ENCODE measurements at regions not wholly inside any gene's neighbourhood (a gene's known extent, or its start where the extent isn't known, plus 50 kb on each side); places are given as distances from the start of the nearest gene placed in this dataset.

- Mint-ChIP-seq H3K4me1 (ENCODE audit: low read depth) (no peaks in the 10 kb centered on the region), H3K27ac (no peak overlapping the region), H3K4me3 (no peak overlapping the region), H3K27me3 (ENCODE audit: low read depth) (no peaks in the 10 kb centered on the region), H3K36me3 (ENCODE audit: insufficient read depth in 2 of 2) (no peaks in the 10 kb centered on the region), H3K9me3 (no peaks in the 10 kb centered on the region)
- DNase-seq (no peak), ATAC-seq (replicated peaks in 1 of 2) (no peak)
Observed at GRCh38 chr13:78228940-78229339, 310.3 kb upstream of the EDNRB start.

DNA sequence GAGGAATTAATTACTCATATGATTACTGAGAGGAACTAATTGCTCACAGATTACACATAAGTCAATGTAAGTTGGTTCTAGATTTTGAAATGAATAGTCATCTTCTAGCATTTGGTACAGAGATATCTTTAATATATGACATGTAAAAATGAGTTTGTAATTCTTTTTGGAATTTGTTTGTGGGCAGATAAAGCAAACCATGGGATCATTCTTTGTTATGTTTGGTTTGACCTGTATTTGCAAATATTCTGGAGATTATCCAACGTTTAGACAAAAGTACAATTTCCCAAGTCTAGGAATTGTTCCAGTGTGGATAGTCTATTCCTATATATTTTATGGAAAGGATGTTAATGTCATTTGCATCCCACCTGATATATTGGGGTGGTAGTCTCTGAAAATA is 309.6 kb upstream of the EDNRB start:
- no peak for DNase-seq
- H3K9me3 Mint-ChIP-seq, result no peaks in the 10 kb centered on the region
- ATAC-seq (replicated peaks in 1 of 2), result no peak
- no peaks in the 10 kb centered on the region for H3K4me1 Mint-ChIP-seq (ENCODE audit: low read depth)
- no peaks in the 10 kb centered on the region for H3K27me3 Mint-ChIP-seq (ENCODE audit: low read depth)
- no peaks in the 10 kb centered on the region for H3K36me3 Mint-ChIP-seq (ENCODE audit: insufficient read depth in 2 of 2)
- H3K4me3 Mint-ChIP-seq, result no peak overlapping the region
- H3K27ac Mint-ChIP-seq, result no peak overlapping the region

DNA sequence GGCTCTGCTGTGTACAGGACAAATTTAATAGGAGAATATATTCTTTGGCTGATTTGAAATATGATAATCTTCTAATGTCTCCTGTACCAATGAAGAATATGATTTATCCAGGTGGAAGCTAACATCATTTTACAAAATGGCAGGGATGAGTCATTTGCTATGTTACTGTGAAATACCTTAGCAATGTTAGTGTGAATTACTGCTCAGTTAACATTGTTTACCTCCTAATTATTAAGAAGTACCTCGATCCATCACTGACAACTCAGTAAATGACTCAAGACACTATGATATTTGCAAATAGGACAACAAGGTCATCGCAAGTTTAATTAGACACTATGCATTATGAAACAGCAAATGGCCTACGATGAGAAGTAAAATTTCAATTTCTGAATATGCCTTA is 309.1 kb upstream of the EDNRB start:
- DNase-seq, result no peak
- Mint-ChIP-seq H3K27ac (no peak overlapping the region), H3K9me3 (no peaks in the 10 kb centered on the region), H3K27me3 (ENCODE audit: low read depth) (no peaks in the 10 kb centered on the region), H3K4me3 (no peak overlapping the region), H3K36me3 (ENCODE audit: insufficient read depth in 2 of 2) (no peaks in the 10 kb centered on the region), H3K4me1 (ENCODE audit: low read depth) (no peaks in the 10 kb centered on the region)
- ATAC-seq (replicated peaks in 1 of 2), result no peak

DNA sequence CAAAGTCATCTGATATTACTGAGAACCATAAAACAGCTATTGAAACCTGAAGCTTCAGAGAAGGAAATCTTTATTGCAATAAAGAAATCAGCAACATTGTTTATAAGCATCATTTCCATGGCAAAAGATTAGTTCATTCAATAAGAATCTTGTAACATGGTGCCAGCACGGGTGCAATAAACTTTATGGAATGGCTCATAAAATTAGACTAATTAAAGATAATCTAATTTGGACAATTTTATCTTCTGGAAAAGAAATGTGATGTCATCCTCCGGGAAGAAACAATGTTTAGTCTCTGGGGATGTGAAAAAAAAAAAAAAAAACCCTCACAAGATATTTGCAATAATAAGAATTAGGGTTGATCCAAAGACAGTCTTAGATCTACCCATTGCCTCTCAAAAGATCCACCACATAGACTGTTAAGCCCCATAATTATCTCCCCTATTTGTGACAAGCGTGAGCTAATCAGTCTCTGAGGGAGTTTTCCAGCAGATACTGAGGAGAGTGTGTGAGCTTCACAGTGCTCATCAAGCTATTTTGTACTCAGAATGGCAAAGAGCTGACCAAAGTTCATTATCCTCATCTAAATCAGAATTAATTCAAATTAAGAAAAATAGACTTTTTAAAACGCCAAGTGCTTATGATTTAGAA is 297.0 kb upstream of the EDNRB start:
- ATAC-seq (replicated peaks in 1 of 2), result no peak
- Mint-ChIP-seq H3K27me3 (ENCODE audit: low read depth) (no peaks in the 10 kb centered on the region), H3K36me3 (ENCODE audit: insufficient read depth in 2 of 2) (no peaks in the 10 kb centered on the region), H3K27ac (no peak overlapping the region), H3K4me1 (ENCODE audit: low read depth) (no peaks in the 10 kb centered on the region), H3K4me3 (no peak overlapping the region), H3K9me3 (no peaks in the 10 kb centered on the region)
- DNase-seq, result no peak

GRCh38 chr13:78201411-78201810 is 282.8 kb upstream of the EDNRB start:
- H3K27ac Mint-ChIP-seq, result no peak overlapping the region
- DNase-seq, result no peak
- no peak overlapping the region for H3K4me3 Mint-ChIP-seq
- no peaks in the 10 kb centered on the region for H3K9me3 Mint-ChIP-seq
- no peaks in the 10 kb centered on the region for H3K27me3 Mint-ChIP-seq (ENCODE audit: low read depth)
- H3K4me1 Mint-ChIP-seq (ENCODE audit: low read depth), result no peaks in the 10 kb centered on the region
- ATAC-seq (replicated peaks in 1 of 2), result no peak
- H3K36me3 Mint-ChIP-seq (ENCODE audit: insufficient read depth in 2 of 2), result no peaks in the 10 kb centered on the region

DNA sequence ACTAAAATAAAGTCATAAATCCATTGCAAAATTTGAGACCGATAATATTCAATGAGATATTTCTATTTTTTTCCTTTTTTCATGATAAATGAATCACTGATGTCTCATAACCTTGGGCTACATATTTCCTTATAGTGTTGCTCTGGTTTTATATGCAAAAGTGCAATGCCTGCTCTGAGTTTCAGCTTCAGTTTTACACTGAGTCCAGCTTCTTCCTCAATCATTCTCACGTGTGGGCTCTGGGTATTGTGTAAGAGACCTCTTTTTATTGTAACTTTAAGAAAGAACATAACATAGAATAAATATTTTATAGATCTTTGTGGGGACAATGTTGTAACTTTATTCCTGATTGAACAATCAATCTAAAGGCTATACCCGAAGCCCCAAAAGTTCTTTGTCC is 280.2 kb upstream of the EDNRB start:
- Mint-ChIP-seq H3K27me3 (ENCODE audit: low read depth) (no peaks in the 10 kb centered on the region), H3K36me3 (ENCODE audit: insufficient read depth in 2 of 2) (no peaks in the 10 kb centered on the region), H3K27ac (no peak overlapping the region), H3K4me3 (no peak overlapping the region), H3K4me1 (ENCODE audit: low read depth) (no peaks in the 10 kb centered on the region), H3K9me3 (no peaks in the 10 kb centered on the region)
- DNase-seq, result no peak
- no peak for ATAC-seq (replicated peaks in 1 of 2)

DNA sequence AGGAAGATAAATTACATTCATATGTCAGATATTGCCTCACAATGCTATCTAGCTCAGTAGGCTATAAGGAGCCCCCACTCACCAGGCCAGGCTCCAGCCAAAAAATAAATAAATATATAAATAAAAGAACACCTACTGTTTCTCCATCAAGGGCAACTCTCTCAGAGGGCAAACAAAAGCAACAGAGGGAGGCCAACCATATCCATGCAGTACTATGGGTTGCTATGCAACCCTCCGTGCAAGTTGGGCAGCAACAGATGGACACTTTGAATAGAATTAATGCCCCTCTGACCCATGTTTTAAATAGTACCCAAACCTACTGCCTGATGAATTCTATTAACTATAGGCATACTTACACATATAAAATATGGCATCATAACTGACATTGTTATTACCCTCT is 279.8 kb upstream of the EDNRB start:
- ATAC-seq (replicated peaks in 1 of 2), result no peak
- Mint-ChIP-seq H3K9me3 (no peaks in the 10 kb centered on the region), H3K4me1 (ENCODE audit: low read depth) (no peaks in the 10 kb centered on the region), H3K27ac (no peak overlapping the region), H3K36me3 (ENCODE audit: insufficient read depth in 2 of 2) (no peaks in the 10 kb centered on the region), H3K4me3 (no peak overlapping the region), H3K27me3 (ENCODE audit: low read depth) (no peaks in the 10 kb centered on the region)
- DNase-seq, result no peak

- Mint-ChIP-seq H3K27me3 (ENCODE audit: low read depth) (no peaks in the 10 kb centered on the region), H3K27ac (no peak overlapping the region), H3K4me3 (no peak overlapping the region), H3K4me1 (ENCODE audit: low read depth) (no peaks in the 10 kb centered on the region), H3K9me3 (no peaks in the 10 kb centered on the region), H3K36me3 (ENCODE audit: insufficient read depth in 2 of 2) (no peaks in the 10 kb centered on the region)
- DNase-seq (no peak), ATAC-seq (replicated peaks in 1 of 2) (no peak)
Observed at GRCh38 chr13:78197231-78197630, 278.6 kb upstream of the EDNRB start.

GRCh38 chr13:78194904-78195639 is 276.4 kb upstream of the EDNRB start:
- DNase-seq (no peak), ATAC-seq (replicated peaks in 1 of 2) (no peak)
- no peak overlapping the region for H3K27ac Mint-ChIP-seq
- H3K4me1 Mint-ChIP-seq (ENCODE audit: low read depth), result no peaks in the 10 kb centered on the region
- no peak overlapping the region for H3K4me3 Mint-ChIP-seq
- H3K9me3 Mint-ChIP-seq, result no peaks in the 10 kb centered on the region
- no peaks in the 10 kb centered on the region for H3K27me3 Mint-ChIP-seq (ENCODE audit: low read depth)
- no peaks in the 10 kb centered on the region for H3K36me3 Mint-ChIP-seq (ENCODE audit: insufficient read depth in 2 of 2)

DNA sequence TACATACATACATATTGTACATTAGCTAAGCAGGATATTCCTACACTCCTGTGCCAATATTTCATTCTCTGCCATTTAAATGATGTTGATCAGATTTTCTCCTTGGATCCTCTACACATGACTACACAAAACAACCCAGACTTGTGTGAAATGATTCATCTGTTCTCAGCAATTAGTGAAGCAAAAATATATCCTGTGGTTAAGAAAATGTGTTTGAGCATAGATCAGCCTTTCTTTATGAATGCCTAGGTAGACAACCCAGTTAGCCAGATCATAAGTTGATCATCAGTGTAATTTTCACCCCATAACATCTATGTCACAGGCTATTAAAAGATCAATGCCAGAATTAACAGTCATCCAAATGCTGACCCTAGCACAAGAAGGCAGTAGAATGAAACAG is 275.2 kb upstream of the EDNRB start:
- no peaks in the 10 kb centered on the region for H3K4me1 Mint-ChIP-seq (ENCODE audit: low read depth)
- no peak overlapping the region for H3K27ac Mint-ChIP-seq
- no peaks in the 10 kb centered on the region for H3K27me3 Mint-ChIP-seq (ENCODE audit: low read depth)
- ATAC-seq (replicated peaks in 1 of 2) (no peak), DNase-seq (no peak)
- no peaks in the 10 kb centered on the region for H3K36me3 Mint-ChIP-seq (ENCODE audit: insufficient read depth in 2 of 2)
- H3K4me3 Mint-ChIP-seq, result no peak overlapping the region
- H3K9me3 Mint-ChIP-seq, result no peaks in the 10 kb centered on the region

- no peaks in the 10 kb centered on the region for H3K27me3 Mint-ChIP-seq (ENCODE audit: low read depth)
- ATAC-seq (replicated peaks in 1 of 2), result no peak
- no peak overlapping the region for H3K4me3 Mint-ChIP-seq
- no peak for DNase-seq
- no peak overlapping the region for H3K27ac Mint-ChIP-seq
- H3K4me1 Mint-ChIP-seq (ENCODE audit: low read depth), result no peaks in the 10 kb centered on the region
- H3K9me3 Mint-ChIP-seq, result no peaks in the 10 kb centered on the region
- no peaks in the 10 kb centered on the region for H3K36me3 Mint-ChIP-seq (ENCODE audit: insufficient read depth in 2 of 2)
Observed at GRCh38 chr13:78192716-78193115, 274.1 kb upstream of the EDNRB start.

- H3K27ac Mint-ChIP-seq, result no peak overlapping the region
- ATAC-seq (replicated peaks in 1 of 2), result no peak
- no peak for DNase-seq
Observed at GRCh38 chr13:78190296-78190695, 271.7 kb upstream of the EDNRB start.

GRCh38 chr13:78187781-78188180 is 269.1 kb upstream of the EDNRB start:
- ATAC-seq (replicated peaks in 1 of 2), result no peak
- no peaks in the 10 kb centered on the region for H3K9me3 Mint-ChIP-seq

More at GRCh38 chr13:78190296-78190695, 271.7 kb upstream of the EDNRB start:
- no peaks in the 10 kb centered on the region for H3K36me3 Mint-ChIP-seq (ENCODE audit: insufficient read depth in 2 of 2)
- no peaks in the 10 kb centered on the region for H3K9me3 Mint-ChIP-seq
- no peak overlapping the region for H3K4me3 Mint-ChIP-seq
- H3K4me1 Mint-ChIP-seq (ENCODE audit: low read depth), result no peaks in the 10 kb centered on the region
- H3K27me3 Mint-ChIP-seq (ENCODE audit: low read depth), result no peaks in the 10 kb centered on the region

DNA sequence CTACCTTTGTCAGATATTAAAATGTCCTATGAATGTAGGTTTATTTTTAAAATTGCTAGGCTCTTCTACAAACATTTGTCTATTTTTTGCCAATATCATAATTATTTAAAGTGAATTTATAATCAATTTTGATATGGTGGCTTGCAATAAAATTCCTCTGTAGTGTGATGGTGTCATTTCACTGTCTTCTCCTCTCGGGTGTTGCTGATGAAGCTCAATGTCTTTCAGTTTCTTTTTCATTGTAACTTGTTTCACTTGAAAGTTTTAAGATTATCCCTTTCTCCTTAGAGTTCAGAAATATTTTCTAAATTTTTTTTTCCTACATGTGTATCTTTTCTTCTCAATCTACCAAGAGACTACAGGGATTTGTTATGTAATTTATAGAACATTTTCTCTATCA is 267.1 kb upstream of the EDNRB start:
- Mint-ChIP-seq H3K27ac (no peak overlapping the region), H3K4me3 (no peak overlapping the region), H3K4me1 (ENCODE audit: low read depth) (no peaks in the 10 kb centered on the region), H3K9me3 (no peaks in the 10 kb centered on the region), H3K27me3 (ENCODE audit: low read depth) (no peaks in the 10 kb centered on the region), H3K36me3 (ENCODE audit: insufficient read depth in 2 of 2) (no peaks in the 10 kb centered on the region)
- ATAC-seq (replicated peaks in 1 of 2) (no peak), DNase-seq (no peak)

More at GRCh38 chr13:78187781-78188180, 269.1 kb upstream of the EDNRB start:
- Mint-ChIP-seq H3K36me3 (ENCODE audit: insufficient read depth in 2 of 2) (no peaks in the 10 kb centered on the region), H3K4me3 (no peak overlapping the region), H3K27ac (no peak overlapping the region), H3K27me3 (ENCODE audit: low read depth) (no peaks in the 10 kb centered on the region), H3K4me1 (ENCODE audit: low read depth) (no peaks in the 10 kb centered on the region)
- DNase-seq, result no peak

Measured in activated T-cell treated with anti-CD3 and anti-CD28 coated beads, Interleukin-2, amount 50 U/mL, for 72 hours (primary cell).